ENCODE measurements at regions not wholly inside any gene's neighbourhood (a gene's known extent, or its start where the extent isn't known, plus 50 kb on each side); places are given as distances from the start of the nearest gene placed in this dataset.

- H3K4me1 Mint-ChIP-seq: no peaks in the 10 kb centered on the region
- no peak for ATAC-seq (ENCODE audit: low read depth)
- no peaks in the 10 kb centered on the region for H3K36me3 Mint-ChIP-seq (ENCODE audit: low read depth)
- DNase-seq: no peak
- TF ChIP-seq, protein P1, sequence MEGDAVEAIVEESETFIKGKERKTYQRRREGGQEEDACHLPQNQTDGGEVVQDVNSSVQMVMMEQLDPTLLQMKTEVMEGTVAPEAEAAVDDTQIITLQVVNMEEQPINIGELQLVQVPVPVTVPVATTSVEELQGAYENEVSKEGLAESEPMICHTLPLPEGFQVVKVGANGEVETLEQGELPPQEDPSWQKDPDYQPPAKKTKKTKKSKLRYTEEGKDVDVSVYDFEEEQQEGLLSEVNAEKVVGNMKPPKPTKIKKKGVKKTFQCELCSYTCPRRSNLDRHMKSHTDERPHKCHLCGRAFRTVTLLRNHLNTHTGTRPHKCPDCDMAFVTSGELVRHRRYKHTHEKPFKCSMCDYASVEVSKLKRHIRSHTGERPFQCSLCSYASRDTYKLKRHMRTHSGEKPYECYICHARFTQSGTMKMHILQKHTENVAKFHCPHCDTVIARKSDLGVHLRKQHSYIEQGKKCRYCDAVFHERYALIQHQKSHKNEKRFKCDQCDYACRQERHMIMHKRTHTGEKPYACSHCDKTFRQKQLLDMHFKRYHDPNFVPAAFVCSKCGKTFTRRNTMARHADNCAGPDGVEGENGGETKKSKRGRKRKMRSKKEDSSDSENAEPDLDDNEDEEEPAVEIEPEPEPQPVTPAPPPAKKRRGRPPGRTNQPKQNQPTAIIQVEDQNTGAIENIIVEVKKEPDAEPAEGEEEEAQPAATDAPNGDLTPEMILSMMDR (IDR thresholded peaks at IDR 0.05): no peak
- CTCF ChIA-PET: no interaction called here
- no peak overlapping the region for H3K27ac Mint-ChIP-seq
- intact Hi-C loops (cut with micrococcal nuclease): loop anchor here (5.0 kb wide), 1 partner anchor 894 kb away; no protein-coding TSS in a partner anchor
- H3K4me3 Mint-ChIP-seq: no peak overlapping the region
- H3K9me3 Mint-ChIP-seq: no peaks in the 10 kb centered on the region
- POLR2A ChIA-PET: no interaction called here
- no peaks in the 10 kb centered on the region for H3K27me3 Mint-ChIP-seq
Measured at GRCh38 chr6:84428300-84428907, 201.0 kb upstream of the CEP162 start.

- Mint-ChIP-seq H3K36me3 (ENCODE audit: low read depth) (no peaks in the 10 kb centered on the region), H3K27me3 (no peaks in the 10 kb centered on the region), H3K9me3 (no peaks in the 10 kb centered on the region), H3K4me1 (no peaks in the 10 kb centered on the region), H3K4me3 (no peak overlapping the region), H3K27ac (no peak overlapping the region)
- TF ChIP-seq, protein P1 (IDR thresholded peaks at IDR 0.05): no peak
- DNase-seq (no peak), ATAC-seq (ENCODE audit: low read depth) (no peak)
- CTCF ChIA-PET: no interaction called here
- POLR2A ChIA-PET: no interaction called here
- intact Hi-C loops (cut with micrococcal nuclease): loop anchor here (5.0 kb wide), 1 partner anchor 896 kb away; no protein-coding TSS in a partner anchor
Measured at GRCh38 chr6:84425971-84426705, 198.7 kb upstream of the CEP162 start.

- H3K27me3 Mint-ChIP-seq: no peaks in the 10 kb centered on the region
- TF ChIP-seq, protein P1 (IDR thresholded peaks at IDR 0.05): no peak
- ATAC-seq (ENCODE audit: low read depth) (no peak), DNase-seq (no peak)
- no peaks in the 10 kb centered on the region for H3K4me1 Mint-ChIP-seq
- intact Hi-C loops (cut with micrococcal nuclease): loop anchor here (5.0 kb wide), 1 partner anchor 897 kb away; no protein-coding TSS in a partner anchor
- CTCF ChIA-PET: no interaction called here
- no peak overlapping the region for H3K4me3 Mint-ChIP-seq
- no peaks in the 10 kb centered on the region for H3K36me3 Mint-ChIP-seq (ENCODE audit: low read depth)
- no peaks in the 10 kb centered on the region for H3K9me3 Mint-ChIP-seq
- H3K27ac Mint-ChIP-seq: no peak overlapping the region
- POLR2A ChIA-PET: no interaction called here
Measured at GRCh38 chr6:84424956-84425355, 197.5 kb upstream of the CEP162 start.

GRCh38 chr6:84422380-84422968 is 195.0 kb upstream of the CEP162 start:
- DNase-seq (no peak), ATAC-seq (ENCODE audit: low read depth) (no peak)
- Mint-ChIP-seq H3K9me3 (no peaks in the 10 kb centered on the region), H3K27ac (no peak overlapping the region), H3K4me1 (no peaks in the 10 kb centered on the region), H3K36me3 (ENCODE audit: low read depth) (no peaks in the 10 kb centered on the region), H3K27me3 (no peaks in the 10 kb centered on the region), H3K4me3 (no peak overlapping the region)
- CTCF ChIA-PET: no interaction called here
- intact Hi-C loops (cut with micrococcal nuclease): no loop called here
- POLR2A ChIA-PET: no interaction called here
- TF ChIP-seq, protein P1 (IDR thresholded peaks at IDR 0.05): no peak

DNA sequence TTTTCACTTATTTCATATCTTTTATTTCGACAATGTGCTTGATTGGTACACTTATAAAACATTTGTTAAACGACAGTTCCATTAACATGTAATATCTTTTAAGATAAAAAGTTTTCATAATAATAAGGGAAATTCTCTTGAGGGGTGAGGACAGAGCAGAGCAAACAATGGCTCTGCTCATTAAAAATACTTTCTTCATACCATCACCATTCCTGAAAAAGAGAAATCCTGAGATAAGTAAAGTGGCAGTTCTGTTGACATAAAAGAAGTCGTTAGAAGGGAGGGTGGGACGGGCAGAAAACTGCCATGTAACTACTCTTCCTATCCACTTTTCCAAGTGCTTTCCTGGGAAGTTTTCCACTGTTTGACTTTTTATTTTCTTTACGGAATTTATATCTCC is 193.6 kb upstream of the CEP162 start:
- Mint-ChIP-seq H3K9me3 (no peaks in the 10 kb centered on the region), H3K27ac (no peak overlapping the region), H3K4me1 (no peaks in the 10 kb centered on the region), H3K4me3 (no peak overlapping the region), H3K36me3 (ENCODE audit: low read depth) (no peaks in the 10 kb centered on the region), H3K27me3 (no peaks in the 10 kb centered on the region)
- TF ChIP-seq, protein P1 (IDR thresholded peaks at IDR 0.05): no peak
- POLR2A ChIA-PET: no interaction called here
- CTCF ChIA-PET: no interaction called here
- no peak for DNase-seq
- intact Hi-C loops (cut with micrococcal nuclease): no loop called here
- no peak for ATAC-seq (ENCODE audit: low read depth)
